ENCODE measurements at regions not wholly inside any gene's neighbourhood (a gene's known extent, or its start where the extent isn't known, plus 50 kb on each side); places are given as distances from the start of the nearest gene placed in this dataset.

DNA sequence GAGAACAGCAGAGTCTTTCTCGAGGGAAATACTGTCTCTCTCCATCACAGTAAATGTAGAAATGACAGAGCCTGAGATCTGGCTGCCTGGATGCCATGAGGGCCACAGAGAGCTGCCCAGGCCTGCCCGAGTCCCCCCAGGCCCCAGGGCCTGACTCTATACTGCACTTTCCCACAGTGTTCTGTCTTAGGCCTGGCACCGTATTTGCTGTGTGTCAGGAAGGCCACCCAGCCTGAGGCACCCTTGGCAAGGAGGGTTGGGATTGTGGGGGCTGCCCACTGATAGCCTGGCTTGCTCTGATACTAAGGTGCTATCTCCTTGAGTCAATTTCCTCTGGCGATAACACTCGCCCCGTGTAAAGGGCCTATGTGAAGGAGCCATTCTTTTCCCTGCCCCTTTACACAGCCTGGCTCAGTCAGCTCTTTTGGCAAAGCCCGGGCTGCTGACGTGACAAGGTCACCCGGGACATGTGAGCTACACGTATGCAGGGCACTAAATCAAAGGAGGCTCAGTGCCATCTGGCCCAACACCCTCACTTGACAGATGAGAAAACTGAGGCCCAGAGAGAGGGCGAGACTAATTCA is 630.1 kb upstream of the KLF4 start:
- intact Hi-C loops (cut with DNase I; ENCODE audit: low total_unique reads) = no loop called here
- H3K4me1 ChIP-seq = no peaks in the 10 kb centered on the region
- no peaks in the 10 kb centered on the region for H3K36me3 ChIP-seq
- TF ChIP-seq, protein P1, sequence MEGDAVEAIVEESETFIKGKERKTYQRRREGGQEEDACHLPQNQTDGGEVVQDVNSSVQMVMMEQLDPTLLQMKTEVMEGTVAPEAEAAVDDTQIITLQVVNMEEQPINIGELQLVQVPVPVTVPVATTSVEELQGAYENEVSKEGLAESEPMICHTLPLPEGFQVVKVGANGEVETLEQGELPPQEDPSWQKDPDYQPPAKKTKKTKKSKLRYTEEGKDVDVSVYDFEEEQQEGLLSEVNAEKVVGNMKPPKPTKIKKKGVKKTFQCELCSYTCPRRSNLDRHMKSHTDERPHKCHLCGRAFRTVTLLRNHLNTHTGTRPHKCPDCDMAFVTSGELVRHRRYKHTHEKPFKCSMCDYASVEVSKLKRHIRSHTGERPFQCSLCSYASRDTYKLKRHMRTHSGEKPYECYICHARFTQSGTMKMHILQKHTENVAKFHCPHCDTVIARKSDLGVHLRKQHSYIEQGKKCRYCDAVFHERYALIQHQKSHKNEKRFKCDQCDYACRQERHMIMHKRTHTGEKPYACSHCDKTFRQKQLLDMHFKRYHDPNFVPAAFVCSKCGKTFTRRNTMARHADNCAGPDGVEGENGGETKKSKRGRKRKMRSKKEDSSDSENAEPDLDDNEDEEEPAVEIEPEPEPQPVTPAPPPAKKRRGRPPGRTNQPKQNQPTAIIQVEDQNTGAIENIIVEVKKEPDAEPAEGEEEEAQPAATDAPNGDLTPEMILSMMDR (IDR thresholded peaks at IDR 0.05) = no peak
- no peak for DNase-seq
- H3K4me3 ChIP-seq = no peak overlapping the region
- H3K27me3 ChIP-seq = no peaks in the 10 kb centered on the region
- H3K9me3 ChIP-seq = peaks cover 0 to under 1% (median 0%) of the 10 kb centered on the region in 3 donors
- no peak overlapping the region for H3K27ac ChIP-seq

DNA sequence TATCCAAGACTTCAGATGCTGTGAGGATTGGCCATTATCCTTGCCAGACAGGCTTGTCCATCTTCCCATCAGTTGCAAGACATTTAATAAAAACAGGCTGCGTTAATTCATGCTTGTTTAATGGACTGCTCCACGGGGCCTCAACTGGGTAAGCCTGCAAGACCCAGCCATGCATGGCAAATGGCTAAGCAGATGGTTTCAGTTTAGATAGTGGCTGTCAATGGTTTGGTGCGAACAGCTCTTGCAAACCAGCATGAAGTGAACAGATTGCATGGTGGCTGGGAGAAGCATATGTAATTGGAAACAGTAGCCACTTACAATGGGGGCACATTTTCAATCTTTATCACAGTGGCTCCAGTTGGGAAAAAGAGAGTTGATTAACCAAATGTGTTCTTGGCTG is 628.2 kb upstream of the KLF4 start:
- intact Hi-C loops (cut with DNase I; ENCODE audit: low total_unique reads) = no loop called here
- Histone ChIP-seq H3K9me3 (no peaks in the 10 kb centered on the region), H3K27ac (no peak overlapping the region), H3K4me1 (no peaks in the 10 kb centered on the region), H3K4me3 (no peak overlapping the region), H3K36me3 (no peaks in the 10 kb centered on the region), H3K27me3 (no peaks in the 10 kb centered on the region)
- TF ChIP-seq, protein P1 (IDR thresholded peaks at IDR 0.05) = no peak
- DNase-seq = no peak

DNA sequence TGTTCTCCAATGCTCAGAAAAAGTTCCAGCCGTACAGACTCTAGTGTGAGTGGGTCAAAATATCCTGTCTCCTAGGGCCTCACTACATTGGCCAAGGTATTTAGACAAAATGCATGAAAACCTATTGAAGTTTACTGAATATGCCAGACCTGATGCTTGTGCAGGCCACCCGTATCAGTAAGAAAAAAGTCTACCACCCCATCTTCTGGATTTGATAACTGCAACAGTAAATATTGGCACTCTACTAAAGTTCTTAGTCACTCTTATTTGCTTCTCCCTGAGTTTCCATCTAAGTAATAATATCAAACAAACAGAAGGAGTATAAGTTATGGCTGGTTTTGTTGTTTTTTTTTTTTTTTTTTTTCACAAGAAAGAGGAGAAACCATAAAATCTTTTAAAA is 627.7 kb upstream of the KLF4 start:
- TF ChIP-seq, protein P1 (IDR thresholded peaks at IDR 0.05) = no peak
- Histone ChIP-seq H3K9me3 (no peaks in the 10 kb centered on the region), H3K27ac (no peak overlapping the region), H3K36me3 (no peaks in the 10 kb centered on the region), H3K4me1 (no peaks in the 10 kb centered on the region), H3K27me3 (no peaks in the 10 kb centered on the region), H3K4me3 (no peak overlapping the region)
- DNase-seq = no peak
- intact Hi-C loops (cut with DNase I; ENCODE audit: low total_unique reads) = no loop called here

DNA sequence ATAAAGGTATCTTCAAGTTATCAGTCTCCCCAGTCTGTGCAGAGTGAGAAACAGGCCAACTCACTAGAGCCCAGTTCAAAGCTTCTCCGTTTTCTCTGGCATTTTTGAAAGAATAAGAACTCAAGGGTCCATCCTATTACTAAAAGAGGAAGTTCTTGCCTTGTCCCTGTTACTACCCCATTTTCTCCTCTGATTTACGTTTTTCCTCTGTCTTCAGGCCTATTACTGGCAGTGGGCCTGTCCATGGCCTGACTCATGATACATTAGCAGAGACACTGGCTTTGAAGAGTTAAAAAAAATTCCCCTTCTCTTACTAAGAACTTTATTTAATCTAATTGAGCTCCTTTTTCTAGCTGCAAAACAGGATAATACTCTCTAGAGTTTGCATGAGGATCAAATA is 624.0 kb upstream of the KLF4 start:
- no peak overlapping the region for H3K4me3 ChIP-seq
- intact Hi-C loops (cut with DNase I; ENCODE audit: low total_unique reads) = no loop called here
- TF ChIP-seq, protein P1 (IDR thresholded peaks at IDR 0.05) = no peak

DNA sequence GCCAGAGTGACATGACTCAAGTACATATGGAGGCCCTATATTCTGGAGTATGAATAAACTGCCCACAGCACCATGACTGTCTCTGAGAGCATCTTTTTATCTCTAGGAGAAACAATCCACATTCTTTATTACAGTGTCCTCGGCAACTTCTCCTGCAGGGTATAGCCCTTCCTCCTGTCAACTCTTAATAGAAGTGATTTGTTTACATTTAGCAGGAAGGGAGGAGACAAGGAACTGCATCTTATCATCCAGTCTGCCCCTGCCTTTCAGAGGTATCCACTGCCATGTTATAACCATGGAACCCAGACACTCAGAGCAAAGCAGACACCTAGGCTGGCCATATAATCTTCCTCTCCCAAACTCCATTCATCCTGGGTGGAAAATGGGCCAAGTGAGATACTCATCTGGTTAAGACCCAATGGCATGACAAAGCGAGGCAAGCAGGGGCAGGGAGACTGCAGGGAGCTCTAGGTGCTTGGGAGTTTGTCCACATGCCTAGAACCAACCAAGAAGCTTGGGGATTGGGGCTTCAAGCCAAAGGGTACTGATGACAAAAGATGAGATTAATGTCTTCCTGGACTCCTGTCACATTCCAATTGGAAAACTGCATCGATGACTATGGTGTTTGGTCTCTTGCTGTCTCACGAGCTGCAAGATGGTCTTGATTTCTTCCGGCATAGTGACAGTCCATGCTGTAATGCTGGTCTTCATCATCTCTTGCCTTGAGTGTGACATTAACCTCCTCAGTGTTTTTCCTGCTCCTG is 620.5 kb upstream of the KLF4 start:
- Histone ChIP-seq H3K36me3 (no peaks in the 10 kb centered on the region), H3K4me3 (no peak overlapping the region), H3K9me3 (no peaks in the 10 kb centered on the region), H3K27me3 (no peaks in the 10 kb centered on the region), H3K27ac (no peak overlapping the region), H3K4me1 (no peaks in the 10 kb centered on the region)
- intact Hi-C loops (cut with DNase I; ENCODE audit: low total_unique reads) = no loop called here
- TF ChIP-seq, protein P1 (IDR thresholded peaks at IDR 0.05) = no peak
- no peak for DNase-seq

More for the DNA sequence above, 624.0 kb upstream of the KLF4 start:
- DNase-seq = peak in 1 of 2 donors; percentile 21
- Histone ChIP-seq H3K27ac (no peak overlapping the region), H3K36me3 (no peaks in the 10 kb centered on the region), H3K4me1 (no peaks in the 10 kb centered on the region), H3K27me3 (no peaks in the 10 kb centered on the region), H3K9me3 (no peaks in the 10 kb centered on the region)
